Activated CD4-positive, alpha-beta T cell treated with anti-CD3 and anti-CD28 coated beads for 4 hours (primary cell): ENCODE measurements at regions not wholly inside any gene's neighbourhood (a gene's known extent, or its start where the extent isn't known, plus 50 kb on each side); places are given as distances from the start of the nearest gene placed in this dataset.
"Not testable (repeated sequence)": the region's sequence is repeated elsewhere in the genome, so short reads cannot be mapped to it uniquely, and the experiment has no call there.

ENCODE experiments used
- DNase-seq, 2 donors: peaks; one replicate each; pipeline ENCODE4 v3.0.0-alpha.2; 2020

- DNase-seq = no peak
Measured at GRCh38 chr7:32221736-32222135, 151.5 kb upstream of the PDE1C start.

- DNase-seq = no peak
Measured at GRCh38 chr7:32221056-32221455, 150.8 kb upstream of the PDE1C start.

GRCh38 chr7:32219831-32220230 is 149.6 kb upstream of the PDE1C start:
- not testable (repeated sequence) for DNase-seq

DNA sequence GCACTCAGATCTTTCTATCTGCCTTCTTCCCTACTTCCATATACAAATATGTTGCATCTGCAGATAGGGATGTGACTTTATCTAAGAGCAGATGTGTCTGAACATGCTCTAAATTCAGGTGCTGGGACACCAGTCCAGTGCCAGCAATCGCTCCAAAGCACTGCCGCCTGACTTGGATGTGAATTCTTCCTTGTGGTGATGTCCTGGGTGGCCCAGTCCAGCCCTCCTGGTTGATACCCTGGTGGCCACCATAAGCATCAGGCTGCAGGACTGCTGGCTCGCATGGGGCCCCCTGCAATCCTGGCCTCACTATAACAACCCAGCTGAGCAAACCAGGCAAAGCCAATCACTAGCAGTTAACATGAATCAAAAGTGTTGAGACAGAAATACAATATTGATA is 149.2 kb upstream of the PDE1C start:
- DNase-seq = no peak

GRCh38 chr7:32218741-32219288 is 148.6 kb upstream of the PDE1C start:
- DNase-seq = no peak

DNA sequence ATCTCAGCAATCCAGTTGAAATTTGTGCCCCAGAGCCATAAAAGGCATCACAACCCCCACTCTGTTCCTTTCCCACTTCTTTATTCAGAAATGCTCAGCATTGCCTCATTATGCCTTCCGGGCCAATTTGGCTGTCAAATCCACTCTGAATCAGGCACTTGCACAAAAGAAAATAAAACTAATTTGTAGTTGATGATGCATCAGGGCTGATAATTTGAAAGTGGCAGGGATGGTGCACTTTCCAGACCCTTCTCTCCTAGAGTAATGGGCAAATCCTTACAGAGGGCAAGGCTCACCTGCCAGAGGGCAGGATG is 147.9 kb upstream of the PDE1C start:
- no peak for DNase-seq

- no peak for DNase-seq
Measured at GRCh38 chr7:32217341-32218153, 147.3 kb upstream of the PDE1C start.

DNA sequence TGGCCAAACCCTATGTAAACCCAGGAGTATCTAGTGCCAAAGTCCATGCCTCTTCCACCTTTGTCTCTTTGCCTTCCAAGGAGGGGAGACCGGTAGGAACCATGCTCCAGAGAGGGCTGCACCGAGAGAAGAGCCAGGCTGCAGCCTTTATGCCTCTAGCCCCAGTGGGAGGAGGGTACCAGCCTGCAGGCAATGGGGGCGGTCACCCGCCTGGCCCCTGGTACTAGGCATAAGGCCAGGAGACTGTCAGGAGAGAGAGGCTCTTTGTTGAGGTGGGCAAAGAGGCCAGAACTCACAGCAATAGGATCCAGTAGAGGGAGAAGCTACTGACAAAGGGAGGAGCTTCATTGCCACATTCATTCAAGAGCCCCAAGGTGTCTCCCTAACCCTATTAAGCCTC is 146.6 kb upstream of the PDE1C start:
- no peak for DNase-seq

- no peak for DNase-seq
Measured at GRCh38 chr7:32215697-32216096, 145.5 kb upstream of the PDE1C start.

DNA sequence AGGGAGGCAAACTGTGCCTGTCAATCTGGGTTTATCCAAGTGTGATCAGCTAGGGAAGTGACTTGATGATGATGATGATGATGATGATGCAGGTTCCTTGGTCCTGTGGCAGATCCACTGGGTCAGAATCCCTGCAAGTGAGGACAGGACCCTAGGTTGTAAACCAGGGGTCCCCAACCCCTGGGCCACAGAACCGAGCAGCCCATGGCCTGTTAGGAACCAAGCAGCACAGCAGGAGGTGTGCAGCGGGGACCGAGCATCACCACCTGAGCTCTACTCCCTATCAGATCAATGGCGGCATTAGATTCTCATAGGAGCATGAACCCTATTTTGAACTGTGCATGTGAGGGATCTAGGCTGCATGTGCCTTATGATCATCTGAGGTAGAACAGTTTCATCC is 144.7 kb upstream of the PDE1C start:
- no peak for DNase-seq

- DNase-seq = no peak
Measured at GRCh38 chr7:32212321-32212720, 142.1 kb upstream of the PDE1C start.

DNA sequence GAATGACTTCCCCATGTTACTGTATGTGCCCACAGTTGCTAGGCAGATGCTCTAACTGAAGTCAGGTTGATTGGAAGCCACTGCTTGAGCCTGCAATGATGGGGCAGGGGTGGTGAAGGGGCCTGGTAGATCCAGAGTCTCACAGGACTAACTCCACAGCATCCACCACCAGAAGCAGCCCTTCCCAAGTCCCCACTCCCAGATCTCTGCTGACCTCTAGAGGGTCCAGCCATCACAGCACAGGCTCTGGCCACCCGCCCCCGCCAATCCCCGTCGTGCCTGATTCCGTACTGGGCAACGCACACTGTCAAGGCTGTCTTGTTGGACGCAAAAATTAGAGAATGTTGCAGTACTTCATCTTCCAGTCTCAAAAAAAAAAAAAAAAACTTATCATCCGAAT is 136.8 kb upstream of the PDE1C start:
- DNase-seq = no peak

DNA sequence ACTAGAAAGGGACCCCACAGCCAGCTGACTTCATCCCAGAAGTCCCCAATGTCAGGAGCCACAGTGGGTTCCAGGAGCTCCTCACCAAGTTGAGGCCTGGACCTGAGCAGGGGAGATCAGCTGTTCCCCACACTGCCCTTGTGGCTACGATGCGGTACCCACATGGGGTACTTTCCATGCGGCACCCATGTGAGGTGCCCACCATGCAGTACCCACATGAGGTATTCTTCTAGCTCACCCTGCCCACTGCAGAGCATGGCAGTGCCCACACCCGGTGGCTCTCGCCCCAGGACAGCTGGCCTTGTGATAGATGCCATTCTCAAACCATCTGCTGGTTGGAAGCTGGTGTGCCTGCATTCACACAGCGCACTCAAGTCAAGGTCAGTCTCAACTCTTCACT is 136.3 kb upstream of the PDE1C start:
- no peak for DNase-seq

- DNase-seq = not testable (repeated sequence)
Measured at GRCh38 chr7:32205298-32205824, 135.2 kb upstream of the PDE1C start.

GRCh38 chr7:32204361-32205018 is 134.3 kb upstream of the PDE1C start:
- DNase-seq = no peak

DNA sequence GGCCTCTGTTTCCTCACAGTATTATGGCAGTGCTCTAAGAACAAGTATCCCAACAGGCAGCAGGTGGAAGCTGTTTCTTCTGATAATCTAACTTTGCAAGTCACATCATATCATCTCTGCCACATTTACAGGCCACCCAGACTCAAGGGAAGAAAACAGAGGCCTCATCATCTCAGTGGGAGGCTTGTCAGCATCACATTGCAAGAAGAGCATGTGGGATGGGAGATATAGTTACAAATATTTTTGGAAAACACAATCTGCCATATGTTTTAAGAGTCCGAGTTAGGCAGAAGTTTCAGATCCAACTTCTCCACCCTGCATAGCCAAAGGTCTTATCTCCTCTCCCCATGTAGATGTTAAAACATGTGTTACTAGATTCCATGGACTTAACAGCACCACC is 130.4 kb upstream of the PDE1C start:
- no peak for DNase-seq

DNA sequence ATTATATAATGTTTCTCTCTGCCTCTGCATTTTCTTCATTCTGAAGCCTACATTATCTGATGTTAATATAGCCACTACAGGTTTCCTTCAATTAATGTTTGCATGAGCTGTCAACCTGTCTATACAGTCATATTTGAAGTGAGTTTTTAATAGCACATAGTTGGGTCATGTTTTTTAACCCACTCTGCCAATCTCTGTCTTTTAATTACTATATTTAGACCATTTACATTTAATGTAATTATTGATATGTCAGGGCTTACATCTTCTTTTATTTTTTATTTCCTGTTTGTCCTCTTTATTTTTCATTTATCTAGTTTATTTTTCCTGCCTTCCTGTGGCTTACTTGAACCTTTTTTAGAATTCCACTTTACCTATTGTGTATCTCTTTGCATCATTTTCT is 124.3 kb upstream of the PDE1C start:
- no peak for DNase-seq

GRCh38 chr7:32191305-32191704 is 121.1 kb upstream of the PDE1C start:
- no peak for DNase-seq

- DNase-seq = no peak
Measured at GRCh38 chr7:32179567-32179966, 109.4 kb upstream of the PDE1C start.

GRCh38 chr7:32178677-32179366 is 108.6 kb upstream of the PDE1C start:
- DNase-seq = no peak

GRCh38 chr7:32177232-32177631 is 107.0 kb upstream of the PDE1C start:
- DNase-seq = no peak

- no peak for DNase-seq
Measured at GRCh38 chr7:32175099-32175498, 104.9 kb upstream of the PDE1C start.

- no peak for DNase-seq
Measured at GRCh38 chr7:32171248-32171647, 101.0 kb upstream of the PDE1C start.

- DNase-seq = no peak
Measured at GRCh38 chr7:32170838-32171237, 100.6 kb upstream of the PDE1C start.
